Occipital lobe (tissue), 1 donor: ENCODE measurements at regions not wholly inside any gene's neighbourhood (a gene's known extent, or its start where the extent isn't known, plus 50 kb on each side); places are given as distances from the start of the nearest gene placed in this dataset.
"Not testable (repeated sequence)": the region's sequence is repeated elsewhere in the genome, so short reads cannot be mapped to it uniquely, and the experiment has no call there.

ENCODE experiments used
- DNase-seq: peaks from one replicate; lab custom pipeline; 2025; lab: John Stamatoyannopoulos, UW

DNA sequence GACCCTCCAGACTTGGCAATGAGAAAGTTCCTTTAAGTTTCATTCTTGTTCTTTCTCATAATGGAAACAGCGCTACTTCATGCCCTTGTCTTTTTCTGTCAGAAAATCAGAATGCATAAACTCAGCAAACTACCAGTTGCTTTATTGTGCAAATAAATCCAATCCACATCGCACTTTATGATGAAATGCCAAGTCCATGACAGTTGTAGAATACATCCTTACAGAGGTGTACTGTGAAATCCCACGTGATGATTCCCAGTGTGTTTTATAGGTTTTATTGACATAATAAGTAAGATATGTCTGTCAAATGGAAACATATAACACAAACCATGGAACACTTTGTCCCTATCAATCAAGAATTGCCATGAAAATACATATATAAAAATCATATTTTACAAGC is 295.0 kb downstream of the PCDH7 start:
- no peak for DNase-seq

DNA sequence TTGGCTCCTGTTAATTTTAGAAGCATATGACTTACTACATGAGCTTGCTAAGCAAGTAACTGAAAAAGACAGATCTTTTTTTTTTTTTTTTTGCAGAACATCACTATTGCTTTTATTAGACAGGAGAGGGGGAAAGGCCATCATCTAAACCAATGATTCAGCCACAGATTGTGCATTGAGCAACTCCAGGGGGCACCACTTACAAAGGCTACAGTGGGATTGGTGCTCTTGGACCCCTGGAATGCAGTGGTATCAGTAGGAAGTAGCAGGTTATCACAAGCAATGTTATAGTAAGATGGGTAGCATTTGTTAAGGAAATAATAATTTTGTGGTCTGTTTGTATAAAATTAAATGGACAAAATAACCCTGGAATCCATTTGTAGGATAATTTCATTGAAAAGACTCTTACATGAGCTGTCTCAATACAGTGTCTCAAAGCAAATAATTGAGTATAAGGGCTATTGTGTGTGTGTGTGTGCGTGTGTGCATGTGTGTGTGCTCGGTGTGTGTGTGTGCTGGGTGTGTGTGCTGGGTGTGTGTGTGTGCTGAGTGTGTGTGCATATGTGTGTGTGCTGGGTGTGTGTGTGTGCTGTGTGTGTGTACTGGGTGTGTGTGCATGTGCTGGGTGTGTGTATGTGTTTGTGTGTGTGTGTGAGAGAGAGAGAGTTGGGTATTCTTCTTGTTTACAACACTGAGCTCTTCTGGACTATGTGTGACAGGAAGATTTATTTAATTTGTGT is 296.3 kb downstream of the PCDH7 start:
- DNase-seq = no peak

DNA sequence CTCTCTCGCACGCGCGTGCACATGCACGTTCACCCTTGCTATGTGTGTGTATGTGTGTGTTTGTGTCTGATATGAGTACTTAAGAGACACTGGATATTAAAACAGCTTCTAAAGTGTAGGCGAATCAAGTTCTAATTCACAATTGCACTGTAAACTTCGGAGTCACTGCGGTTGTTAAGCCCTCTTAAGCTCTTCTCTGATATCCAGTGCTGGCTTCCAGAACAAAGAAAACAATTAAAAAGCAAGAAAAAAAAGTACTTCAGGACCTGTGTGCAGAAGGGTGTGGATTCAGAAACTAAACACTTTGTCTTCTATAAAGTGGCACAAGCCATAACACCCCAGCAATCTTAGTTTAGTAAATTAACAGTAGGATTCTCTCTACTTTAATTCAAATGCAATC is 300.2 kb downstream of the PCDH7 start:
- no peak for DNase-seq

DNA sequence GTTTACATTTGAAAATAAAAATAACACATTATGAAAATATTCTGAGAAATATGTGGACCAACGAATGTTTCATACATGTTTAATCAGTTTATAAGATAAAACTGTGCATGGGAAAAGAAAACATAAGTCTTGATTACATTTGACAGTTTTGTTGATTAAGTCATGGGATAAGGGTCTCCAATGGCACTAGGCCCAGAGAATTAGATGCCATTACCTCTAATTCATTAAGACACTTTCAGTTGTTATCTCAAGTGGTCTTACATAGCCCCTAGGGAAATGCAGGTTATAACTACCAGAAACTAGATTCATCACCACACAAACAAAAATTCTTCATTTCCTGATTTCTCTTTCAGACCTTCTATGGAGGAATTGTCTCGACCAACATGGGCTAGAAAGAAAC is 300.8 kb downstream of the PCDH7 start:
- DNase-seq = no peak

GRCh38 chr4:31022702-31023101 is 302.5 kb downstream of the PCDH7 start:
- DNase-seq = no peak

- DNase-seq = no peak
Observed at GRCh38 chr4:31023109-31023508, 302.9 kb downstream of the PCDH7 start.

DNA sequence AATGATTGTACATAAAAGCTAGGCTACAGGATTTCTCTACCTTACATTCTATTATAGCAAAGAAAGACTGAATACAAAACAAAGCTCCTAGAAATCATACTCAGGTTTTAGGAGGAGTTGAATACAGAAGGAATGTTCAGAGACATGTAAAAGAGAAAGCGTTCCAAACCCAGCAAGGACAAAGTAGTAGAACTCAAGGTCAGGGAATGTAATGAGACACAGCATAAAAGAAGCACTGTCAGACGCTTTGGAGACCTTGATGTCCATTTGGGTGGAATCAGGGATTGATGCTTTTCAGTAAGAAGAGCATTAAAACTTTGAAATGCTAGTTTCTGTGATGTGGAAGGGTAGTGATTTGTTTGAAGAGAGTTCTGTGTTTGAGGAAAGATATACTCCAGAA is 303.6 kb downstream of the PCDH7 start:
- no peak for DNase-seq

- not testable (repeated sequence) for DNase-seq
Observed at GRCh38 chr4:31024781-31025180, 304.6 kb downstream of the PCDH7 start.

DNA sequence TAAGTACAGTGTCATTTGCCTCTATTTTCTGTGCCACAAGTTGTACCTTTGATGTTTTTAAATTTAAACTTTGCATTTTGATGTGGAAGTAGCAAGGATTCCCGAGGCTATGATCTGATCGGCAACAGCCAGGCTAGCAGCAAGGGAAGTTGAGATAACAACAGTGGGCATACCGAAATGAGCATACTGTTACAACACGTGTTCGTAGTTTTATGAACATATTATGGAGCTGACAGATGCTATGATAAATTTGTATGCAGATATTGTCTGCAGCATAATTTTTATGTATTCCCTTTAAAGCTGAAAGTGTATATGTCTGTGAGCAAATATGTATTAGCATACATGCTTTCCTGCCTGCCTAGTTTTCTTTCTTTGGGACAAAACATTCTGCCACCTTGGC is 306.1 kb downstream of the PCDH7 start:
- DNase-seq = no peak

- no peak for DNase-seq
Observed at GRCh38 chr4:31034550-31034949, 314.4 kb downstream of the PCDH7 start.

- DNase-seq = no peak
Observed at GRCh38 chr4:31035761-31036160, 315.6 kb downstream of the PCDH7 start.

DNA sequence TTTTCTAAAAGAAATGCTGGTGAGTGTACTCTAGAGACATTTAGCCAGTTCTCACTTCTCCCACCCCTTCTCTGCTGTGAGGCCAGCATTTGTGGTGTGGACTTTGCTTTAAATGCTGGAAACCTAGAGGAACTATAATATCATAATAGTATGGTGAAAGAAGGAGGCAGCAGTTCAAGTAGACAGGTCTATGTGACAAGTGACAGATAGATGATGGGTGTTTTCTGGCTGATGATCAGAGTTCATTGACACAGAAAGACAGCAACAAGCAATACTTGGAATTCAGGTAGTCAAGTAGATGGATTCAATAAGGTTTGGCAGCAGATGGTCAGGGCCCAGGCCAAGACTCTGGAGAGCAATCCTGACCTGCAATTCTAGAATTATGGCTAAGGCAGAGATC is 317.5 kb downstream of the PCDH7 start:
- no peak for DNase-seq

DNA sequence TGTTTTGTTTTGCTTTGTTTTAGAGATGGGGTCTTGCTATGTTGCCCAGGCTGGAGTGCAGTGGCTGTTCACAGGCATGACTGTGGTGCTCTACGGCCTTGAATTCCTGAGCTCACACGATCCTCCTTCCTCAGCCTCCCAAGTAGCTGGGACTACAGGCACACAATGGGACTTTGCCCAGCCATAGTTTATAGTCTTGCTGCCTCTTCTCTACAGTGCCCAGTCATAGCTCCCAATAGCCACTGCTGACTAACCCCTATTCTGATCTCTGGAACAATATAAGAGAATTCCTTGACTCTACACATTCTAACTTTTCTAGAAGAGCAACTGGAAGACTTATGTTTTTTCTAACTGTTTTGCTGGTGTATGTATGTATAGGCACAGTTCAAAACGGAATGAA is 319.2 kb downstream of the PCDH7 start:
- no peak for DNase-seq

DNA sequence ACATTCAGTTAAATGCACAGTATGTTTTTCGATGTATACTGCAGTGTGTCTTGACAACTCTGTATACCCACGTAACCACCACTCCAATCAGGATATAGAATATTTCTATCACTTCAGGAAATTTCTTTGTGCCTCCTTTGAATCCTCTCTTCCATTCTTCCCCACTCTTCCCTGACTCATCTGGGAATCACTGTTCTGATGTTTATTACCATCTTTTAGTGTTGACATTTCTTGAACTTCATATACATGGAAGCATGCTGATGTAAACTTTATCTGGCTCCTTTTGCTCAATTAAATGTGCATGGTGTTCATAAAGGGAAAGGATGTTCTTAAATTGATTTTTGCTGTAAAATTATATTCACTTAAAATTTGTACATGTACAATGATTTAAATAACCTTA is 319.9 kb downstream of the PCDH7 start:
- no peak for DNase-seq

GRCh38 chr4:31041385-31041784 is 321.2 kb downstream of the PCDH7 start:
- DNase-seq = no peak

DNA sequence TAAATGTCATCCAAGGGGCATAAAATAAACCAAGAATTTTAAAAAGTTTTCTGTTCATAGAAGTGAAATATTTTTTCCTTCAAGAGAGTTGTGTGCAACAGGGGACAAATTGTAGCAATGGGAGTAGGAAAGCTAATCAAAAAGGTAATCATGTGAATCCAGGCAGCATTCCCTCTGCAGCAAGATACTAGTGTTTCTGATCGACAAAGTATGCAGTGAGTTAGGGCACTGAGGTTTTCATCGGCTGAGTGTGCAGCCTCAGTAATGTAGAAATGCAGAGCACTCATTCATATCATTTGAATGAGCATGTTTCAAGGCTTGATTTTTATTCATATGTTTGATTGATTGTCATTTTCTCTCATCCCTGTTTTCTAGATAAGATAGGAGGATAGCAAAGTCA is 321.7 kb downstream of the PCDH7 start:
- DNase-seq = no peak

DNA sequence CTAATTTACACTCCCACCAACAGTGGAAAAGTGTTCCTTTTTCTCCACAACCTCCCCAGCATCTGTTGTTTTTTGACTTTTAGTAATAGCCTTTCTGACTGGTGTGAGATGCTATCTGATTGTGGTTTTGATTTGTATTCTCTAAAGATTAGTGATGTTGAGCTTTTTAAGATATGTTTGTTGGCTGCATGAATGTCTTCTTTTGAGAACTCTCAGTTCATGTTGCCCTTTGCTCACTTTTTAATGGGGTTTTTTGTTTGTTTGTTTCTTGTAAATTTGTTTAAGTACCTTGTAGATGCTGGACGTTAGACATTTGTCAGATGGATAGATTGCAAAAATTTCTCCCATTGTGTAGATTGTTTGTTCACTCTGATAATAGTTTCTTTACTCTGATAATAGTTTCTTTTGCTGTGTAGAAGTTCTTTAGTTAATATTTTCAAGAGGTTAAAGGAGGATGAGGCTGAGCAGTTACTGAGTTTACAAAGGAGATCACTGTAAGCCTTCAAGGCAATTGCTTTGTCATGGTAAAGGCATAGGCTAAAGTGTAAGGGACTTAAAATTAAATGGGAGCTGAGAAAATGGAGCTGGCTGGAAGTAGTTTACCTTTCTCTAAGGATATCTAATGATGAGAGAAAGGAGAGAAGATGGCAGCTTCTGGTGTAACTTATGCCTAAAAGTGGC is 323.4 kb downstream of the PCDH7 start:
- no peak for DNase-seq

- DNase-seq = no peak
Observed at GRCh38 chr4:31045151-31045550, 325.0 kb downstream of the PCDH7 start.

GRCh38 chr4:31045724-31046318 is 325.7 kb downstream of the PCDH7 start:
- no peak for DNase-seq

DNA sequence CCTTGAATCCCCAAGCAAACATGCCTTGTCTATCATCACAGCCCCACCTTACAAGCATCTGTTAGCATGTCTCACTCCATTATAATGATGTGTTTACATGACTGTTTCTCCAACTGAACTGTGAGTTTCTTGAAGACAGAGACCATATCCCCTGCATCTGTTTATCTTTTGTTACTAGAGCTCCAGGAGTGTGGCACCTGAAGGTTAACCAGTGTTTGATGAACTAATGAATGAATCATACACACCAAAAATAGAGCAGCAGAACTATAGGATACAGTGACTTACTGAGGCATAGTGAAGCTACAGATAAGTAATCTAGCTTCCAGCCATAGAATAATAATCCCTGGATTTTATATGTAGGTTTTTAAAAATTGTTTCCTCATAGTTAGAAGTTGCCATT is 331.0 kb downstream of the PCDH7 start:
- no peak for DNase-seq

DNA sequence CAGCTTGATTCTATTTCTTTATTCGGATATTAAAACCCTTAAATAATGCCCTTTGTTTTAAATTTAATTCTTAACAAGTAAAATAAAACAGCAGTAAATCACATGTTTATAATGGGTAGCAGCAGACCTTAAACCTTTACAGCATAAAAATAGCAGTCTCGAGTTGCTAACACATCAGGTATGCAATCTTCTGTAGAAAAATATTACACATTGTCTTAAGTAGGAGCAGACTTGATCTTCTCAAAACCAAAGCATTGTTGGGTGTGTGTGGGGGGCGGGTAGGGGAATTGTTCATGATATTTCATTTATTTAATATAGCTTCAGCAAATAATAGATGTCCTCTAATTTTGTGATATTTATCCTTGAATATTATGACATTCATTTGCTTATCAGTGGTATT is 331.4 kb downstream of the PCDH7 start:
- DNase-seq = no peak

DNA sequence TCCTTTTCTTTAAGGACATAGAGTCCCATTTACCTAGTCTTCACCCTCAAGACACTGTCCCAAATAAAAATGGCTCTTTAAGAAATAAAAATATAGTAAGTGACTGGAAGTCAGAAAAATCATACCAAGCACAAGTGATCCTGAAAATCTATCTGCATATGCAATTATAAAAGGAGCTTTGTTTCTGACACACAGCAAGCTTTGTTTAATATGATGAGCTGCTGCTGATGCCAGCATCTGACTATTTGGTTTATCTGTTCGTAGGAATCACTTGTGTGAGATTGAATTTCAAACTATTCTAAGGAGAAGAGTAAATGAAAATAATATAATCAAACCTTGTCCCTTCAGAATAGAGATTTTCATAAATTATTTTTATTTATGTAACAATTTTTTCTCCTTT is 332.4 kb downstream of the PCDH7 start:
- no peak for DNase-seq

DNA sequence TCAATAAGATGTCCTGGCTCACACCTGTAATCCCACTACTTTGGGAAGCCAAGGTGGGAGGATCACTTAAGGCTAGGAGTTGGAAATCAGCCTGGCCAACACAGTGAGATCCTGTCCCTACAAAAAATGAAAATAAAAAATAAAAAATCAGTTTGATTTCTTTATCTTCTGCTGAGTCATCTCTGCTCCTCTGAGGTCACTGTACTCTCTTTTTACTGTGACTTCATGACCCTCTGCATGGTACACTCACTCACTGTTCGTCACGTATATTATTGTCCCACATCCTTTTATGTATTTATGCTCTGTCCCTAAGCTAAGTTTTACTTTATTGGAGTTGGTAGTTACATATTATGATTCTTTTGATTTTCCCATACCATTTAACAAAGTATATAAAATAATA is 333.3 kb downstream of the PCDH7 start:
- no peak for DNase-seq
